Loucy (cell line): ENCODE measurements at regions not wholly inside any gene's neighbourhood (a gene's known extent, or its start where the extent isn't known, plus 50 kb on each side); places are given as distances from the start of the nearest gene placed in this dataset.

Experiments used
- H2AFZ ChIP-seq: fragments of 200-600 bp; sonication (generic); 2 replicates; pipeline ENCODE4 v1.6.0; 2016; ENCODE audit warnings: antibody characterized with exemption, mild to moderate bottlenecking, low read length, moderate library complexity
- H3F3A ChIP-seq: fragments of 200-600 bp; 2 replicates; pipeline ENCODE4 v1.6.0; 2016; ENCODE audit warnings: antibody characterized with exemption, low read depth, mild to moderate bottlenecking
- H3K27me3 ChIP-seq: fragments of 200-600 bp; sonication (generic); 2 replicates; pipeline ENCODE4 v1.6.1; 2014; ENCODE audit warnings: low read length, mild to moderate bottlenecking; ENCODE audit not compliant: insufficient read depth, poor library complexity, severe bottlenecking
- H3K36me3 ChIP-seq: fragments of 200-600 bp; sonication (generic); 2 replicates; pipeline ENCODE4 v1.6.1; 2016; ENCODE audit warnings: low read length; ENCODE audit not compliant: insufficient read depth
- H3K4me1 ChIP-seq: fragments of 200-600 bp; sonication (generic); 2 replicates; pipeline ENCODE4 v1.5.1; 2014; ENCODE audit warnings: low read length, mild to moderate bottlenecking; ENCODE audit not compliant: insufficient read depth, poor library complexity, severe bottlenecking
- H3K4me2 ChIP-seq: fragments of 200-600 bp; sonication (generic); 2 replicates; pipeline ENCODE4 v1.6.0; 2014; ENCODE audit warnings: antibody characterized with exemption, low read length, low read depth, mild to moderate bottlenecking; ENCODE audit not compliant: poor library complexity, severe bottlenecking
- H3K4me3 ChIP-seq: fragments of 200-600 bp; sonication (generic); 2 replicates; pipeline ENCODE4 v1.5.1; 2014; ENCODE audit warnings: low read length, mild to moderate bottlenecking, mixed read lengths; ENCODE audit not compliant: poor library complexity, severe bottlenecking
- H3K79me2 ChIP-seq: fragments of 200-600 bp; sonication (generic); 2 replicates; pipeline ENCODE4 v1.6.1; 2014; ENCODE audit warnings: low read length; ENCODE audit not compliant: insufficient read depth
- H3K9ac ChIP-seq: fragments of 200-600 bp; sonication (generic); 2 replicates; pipeline ENCODE4 v1.6.0; 2014; ENCODE audit warnings: mild to moderate bottlenecking, low read depth, low read length, moderate library complexity; ENCODE audit not compliant: poor library complexity, severe bottlenecking
- H3K9me2 ChIP-seq: fragments of 200-600 bp; sonication (generic); replicated peaks from 2 replicates; pipeline ENCODE4 v1.6.1; 2016; ENCODE audit warnings: low read depth, low read length, mixed read lengths
- H3K9me3 ChIP-seq: fragments of 200-600 bp; sonication (generic); 2 replicates; pipeline ENCODE4 v1.6.1; 2014; ENCODE audit warnings: mild to moderate bottlenecking, antibody characterized with exemption, low read length, low read depth; ENCODE audit not compliant: insufficient read depth
- H4K20me1 ChIP-seq: fragments of 200-600 bp; sonication (generic); 2 replicates; pipeline ENCODE4 v1.6.0; 2014; ENCODE audit warnings: antibody characterized with exemption, low read length, mild to moderate bottlenecking; ENCODE audit not compliant: insufficient read depth, poor library complexity, severe bottlenecking
- EZH2phosphoT487 ChIP-seq: fragments of 200-600 bp; IDR thresholded peaks from 2 replicates; pipeline ENCODE4 v1.6.1; 2018; ENCODE audit warnings: antibody characterized with exemption, mild to moderate bottlenecking, moderate library complexity, borderline replicate concordance
- TF ChIP-seq, protein P1 (sequence below): fragments of 200-600 bp; sonication (generic); conservative IDR thresholded peaks from 2 replicates; pipeline ENCODE4 v1.5.1; 2014; ENCODE audit warnings: mild to moderate bottlenecking, antibody characterized with exemption, low read length

DNA sequence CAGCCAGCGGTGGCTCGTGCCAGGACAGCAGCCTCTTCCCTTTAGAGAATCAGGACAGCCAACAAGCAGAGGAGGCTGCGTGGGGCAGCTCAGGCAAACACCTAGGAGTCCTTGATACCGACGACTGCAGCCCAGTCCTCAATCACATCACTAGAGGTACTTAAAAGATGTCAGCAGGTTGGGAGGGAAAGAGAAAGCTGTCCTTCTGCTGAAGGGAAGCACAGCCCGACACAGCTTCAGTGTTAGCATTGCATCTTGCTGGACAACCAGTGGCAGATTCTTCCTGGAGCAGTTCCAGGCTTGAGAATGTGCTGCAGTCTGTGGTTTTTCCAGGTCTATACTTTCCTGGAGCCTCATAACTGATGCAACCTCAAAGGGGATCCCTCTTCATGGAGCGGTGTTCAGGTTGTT lies 230.5 kb downstream of the SYK start:
- no peak overlapping the region for H3K4me3 ChIP-seq
- no peaks in the 10 kb centered on the region for H3F3A ChIP-seq
- peaks cover 6% of the 10 kb centered on the region for H3K4me1 ChIP-seq
- H3K4me2 ChIP-seq: no peak overlapping the region
- no peaks in the 10 kb centered on the region for H3K36me3 ChIP-seq
- no peaks in the 10 kb centered on the region for H3K27me3 ChIP-seq
- no peaks in the 10 kb centered on the region for H3K9me3 ChIP-seq
- H2AFZ ChIP-seq: no peak overlapping the region
- H3K9ac ChIP-seq: no peak overlapping the region
- H3K79me2 ChIP-seq: no peaks in the 10 kb centered on the region
- no peaks in the 10 kb centered on the region for H3K9me2 ChIP-seq
- no peaks in the 10 kb centered on the region for H4K20me1 ChIP-seq
- TF ChIP-seq EZH2phosphoT487: no peak
- TF ChIP-seq, protein P1, sequence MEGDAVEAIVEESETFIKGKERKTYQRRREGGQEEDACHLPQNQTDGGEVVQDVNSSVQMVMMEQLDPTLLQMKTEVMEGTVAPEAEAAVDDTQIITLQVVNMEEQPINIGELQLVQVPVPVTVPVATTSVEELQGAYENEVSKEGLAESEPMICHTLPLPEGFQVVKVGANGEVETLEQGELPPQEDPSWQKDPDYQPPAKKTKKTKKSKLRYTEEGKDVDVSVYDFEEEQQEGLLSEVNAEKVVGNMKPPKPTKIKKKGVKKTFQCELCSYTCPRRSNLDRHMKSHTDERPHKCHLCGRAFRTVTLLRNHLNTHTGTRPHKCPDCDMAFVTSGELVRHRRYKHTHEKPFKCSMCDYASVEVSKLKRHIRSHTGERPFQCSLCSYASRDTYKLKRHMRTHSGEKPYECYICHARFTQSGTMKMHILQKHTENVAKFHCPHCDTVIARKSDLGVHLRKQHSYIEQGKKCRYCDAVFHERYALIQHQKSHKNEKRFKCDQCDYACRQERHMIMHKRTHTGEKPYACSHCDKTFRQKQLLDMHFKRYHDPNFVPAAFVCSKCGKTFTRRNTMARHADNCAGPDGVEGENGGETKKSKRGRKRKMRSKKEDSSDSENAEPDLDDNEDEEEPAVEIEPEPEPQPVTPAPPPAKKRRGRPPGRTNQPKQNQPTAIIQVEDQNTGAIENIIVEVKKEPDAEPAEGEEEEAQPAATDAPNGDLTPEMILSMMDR: no peak

DNA sequence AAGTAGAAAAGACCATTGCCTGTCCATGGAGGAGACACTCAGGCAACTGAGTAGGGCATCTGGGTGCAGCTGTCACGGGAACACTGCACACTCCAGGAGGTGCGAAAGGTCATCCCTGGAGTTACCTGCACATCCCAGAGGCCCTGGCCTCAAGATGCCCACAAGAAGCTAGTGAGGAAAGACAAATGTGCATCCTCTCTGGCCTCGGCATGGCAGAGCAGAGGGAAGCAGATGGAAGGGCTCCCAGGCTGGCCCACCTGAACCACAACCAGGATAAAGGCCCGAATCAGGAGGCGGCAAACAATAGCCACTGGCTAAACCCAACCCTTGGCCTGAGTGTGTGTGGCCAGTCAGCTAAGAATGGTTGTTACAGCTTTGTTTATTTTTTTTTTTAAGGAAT lies 231.7 kb downstream of the SYK start:
- H3K4me3 ChIP-seq: no peak overlapping the region
- H3K9me2 ChIP-seq: no peaks in the 10 kb centered on the region
- no peaks in the 10 kb centered on the region for H3K9me3 ChIP-seq
- no peaks in the 10 kb centered on the region for H4K20me1 ChIP-seq
- TF ChIP-seq EZH2phosphoT487: no peak
- TF ChIP-seq, protein P1: no peak
- no peak overlapping the region for H3K9ac ChIP-seq
- H3K36me3 ChIP-seq: no peaks in the 10 kb centered on the region
- no peaks in the 10 kb centered on the region for H3K27me3 ChIP-seq
- H3K4me2 ChIP-seq: no peak overlapping the region
- H3K4me1 ChIP-seq: peaks cover 15% of the 10 kb centered on the region
- no peaks in the 10 kb centered on the region for H3K79me2 ChIP-seq
- H3F3A ChIP-seq: no peaks in the 10 kb centered on the region
- H2AFZ ChIP-seq: no peak overlapping the region

DNA sequence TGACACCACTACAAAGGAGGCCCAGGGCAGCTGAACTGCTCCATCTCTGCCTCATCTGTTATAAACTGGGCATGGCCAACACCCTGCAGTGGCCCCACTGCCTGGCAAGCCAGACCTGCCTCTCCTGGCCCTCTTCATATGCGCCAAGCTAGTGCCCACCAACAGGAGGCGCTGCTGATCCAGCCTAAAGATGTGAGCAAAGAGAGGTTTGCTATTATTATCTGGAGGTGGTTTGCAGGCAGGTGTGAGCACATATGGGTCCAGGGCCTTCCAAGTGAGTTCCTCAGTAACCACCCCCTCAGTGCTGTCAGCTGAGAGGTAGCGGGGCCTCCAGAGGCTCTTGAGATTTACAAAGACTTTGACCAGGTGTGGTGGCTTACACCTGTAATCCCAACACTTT lies 232.2 kb downstream of the SYK start:
- H3K27me3 ChIP-seq: no peaks in the 10 kb centered on the region
- H3K9ac ChIP-seq: no peak overlapping the region
- no peaks in the 10 kb centered on the region for H3K36me3 ChIP-seq
- H3K4me3 ChIP-seq: no peak overlapping the region
- no peak overlapping the region for H2AFZ ChIP-seq
- no peaks in the 10 kb centered on the region for H4K20me1 ChIP-seq
- H3F3A ChIP-seq: no peaks in the 10 kb centered on the region
- no peak overlapping the region for H3K4me2 ChIP-seq
- no peaks in the 10 kb centered on the region for H3K9me2 ChIP-seq
- peaks cover 15% of the 10 kb centered on the region for H3K4me1 ChIP-seq
- H3K79me2 ChIP-seq: no peaks in the 10 kb centered on the region
- no peak for TF ChIP-seq EZH2phosphoT487
- TF ChIP-seq, protein P1: peak; percentile 83
- H3K9me3 ChIP-seq: no peaks in the 10 kb centered on the region
